ENCODE measurements at regions not wholly inside any gene's neighbourhood (a gene's known extent, or its start where the extent isn't known, plus 50 kb on each side); places are given as distances from the start of the nearest gene placed in this dataset.
"Not testable (repeated sequence)": the region's sequence is repeated elsewhere in the genome, so short reads cannot be mapped to it uniquely, and the experiment has no call there.

GRCh38 chr1:157450106-157450505, 102.2 kb downstream of the FCRL5 start:
- no peak overlapping the region for H3K27ac ChIP-seq (ENCODE audit: low read depth, low read length)
- no peak overlapping the region for H3K4me3 Mint-ChIP-seq (ENCODE audit: unreplicated experiment)
- no peaks in the 10 kb centered on the region for H3K79me2 ChIP-seq (ENCODE audit: insufficient read depth, low read length)
- H4K20me1 ChIP-seq (ENCODE audit: insufficient read depth, low read length), result no peaks in the 10 kb centered on the region
- H3K27me3 Mint-ChIP-seq (ENCODE audit: low read depth, unreplicated experiment), result peaks cover 15% of the 10 kb centered on the region
- H3K9me3 ChIP-seq (ENCODE audit: insufficient read depth, low read depth, low read length), result no peaks in the 10 kb centered on the region
- no peak for DNase-seq (ENCODE audit: low read depth)
- H3K27me3 ChIP-seq (ENCODE audit: insufficient read depth, low read length), result no peaks in the 10 kb centered on the region
- no peaks in the 10 kb centered on the region for H3K4me1 Mint-ChIP-seq (ENCODE audit: low read depth, unreplicated experiment)
- no peak overlapping the region for H2AFZ ChIP-seq (ENCODE audit: low read depth, low read length)
- no peak overlapping the region for H3K27ac Mint-ChIP-seq (ENCODE audit: unreplicated experiment)
- H3K4me1 ChIP-seq (ENCODE audit: insufficient read depth, low read length), result no peaks in the 10 kb centered on the region
- no peak for FAIRE-seq
- H3K36me3 ChIP-seq (ENCODE audit: insufficient read depth, low read length), result no peaks in the 10 kb centered on the region
- no peak overlapping the region for H3K4me2 ChIP-seq (ENCODE audit: low read length)
- H3K36me3 Mint-ChIP-seq (ENCODE audit: low read depth, unreplicated experiment), result no peaks in the 10 kb centered on the region
- TF ChIP-seq, protein P1, sequence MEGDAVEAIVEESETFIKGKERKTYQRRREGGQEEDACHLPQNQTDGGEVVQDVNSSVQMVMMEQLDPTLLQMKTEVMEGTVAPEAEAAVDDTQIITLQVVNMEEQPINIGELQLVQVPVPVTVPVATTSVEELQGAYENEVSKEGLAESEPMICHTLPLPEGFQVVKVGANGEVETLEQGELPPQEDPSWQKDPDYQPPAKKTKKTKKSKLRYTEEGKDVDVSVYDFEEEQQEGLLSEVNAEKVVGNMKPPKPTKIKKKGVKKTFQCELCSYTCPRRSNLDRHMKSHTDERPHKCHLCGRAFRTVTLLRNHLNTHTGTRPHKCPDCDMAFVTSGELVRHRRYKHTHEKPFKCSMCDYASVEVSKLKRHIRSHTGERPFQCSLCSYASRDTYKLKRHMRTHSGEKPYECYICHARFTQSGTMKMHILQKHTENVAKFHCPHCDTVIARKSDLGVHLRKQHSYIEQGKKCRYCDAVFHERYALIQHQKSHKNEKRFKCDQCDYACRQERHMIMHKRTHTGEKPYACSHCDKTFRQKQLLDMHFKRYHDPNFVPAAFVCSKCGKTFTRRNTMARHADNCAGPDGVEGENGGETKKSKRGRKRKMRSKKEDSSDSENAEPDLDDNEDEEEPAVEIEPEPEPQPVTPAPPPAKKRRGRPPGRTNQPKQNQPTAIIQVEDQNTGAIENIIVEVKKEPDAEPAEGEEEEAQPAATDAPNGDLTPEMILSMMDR (IDR thresholded peaks at IDR 0.05; ENCODE audit: insufficient read depth, low read depth, low read length), result no peak
- H3K4me3 ChIP-seq (ENCODE audit: insufficient read depth, low read depth, low read length), result no peak overlapping the region
- H3K9ac ChIP-seq (ENCODE audit: low read length), result no peak overlapping the region
- peaks cover 4% of the 10 kb centered on the region for H3K9me3 Mint-ChIP-seq (ENCODE audit: unreplicated experiment)

- H3K4me2 ChIP-seq (ENCODE audit: low read length), result no peak overlapping the region
- FAIRE-seq, result no peak
- no peaks in the 10 kb centered on the region for H3K4me1 Mint-ChIP-seq (ENCODE audit: low read depth, unreplicated experiment)
- no peaks in the 10 kb centered on the region for H4K20me1 ChIP-seq (ENCODE audit: insufficient read depth, low read length)
- no peak overlapping the region for H3K27ac ChIP-seq (ENCODE audit: low read depth, low read length)
- H3K79me2 ChIP-seq (ENCODE audit: insufficient read depth, low read length), result no peaks in the 10 kb centered on the region
- peaks cover 10% of the 10 kb centered on the region for H3K27me3 Mint-ChIP-seq (ENCODE audit: low read depth, unreplicated experiment)
- no peaks in the 10 kb centered on the region for H3K9me3 ChIP-seq (ENCODE audit: insufficient read depth, low read depth, low read length)
- no peak overlapping the region for H3K9ac ChIP-seq (ENCODE audit: low read length)
- H3K9me3 Mint-ChIP-seq (ENCODE audit: unreplicated experiment), result peaks cover 4% of the 10 kb centered on the region
- no peak overlapping the region for H3K27ac Mint-ChIP-seq (ENCODE audit: unreplicated experiment)
- H3K36me3 ChIP-seq (ENCODE audit: insufficient read depth, low read length), result no peaks in the 10 kb centered on the region
- no peaks in the 10 kb centered on the region for H3K4me1 ChIP-seq (ENCODE audit: insufficient read depth, low read length)
- DNase-seq (ENCODE audit: low read depth), result no peak
- no peaks in the 10 kb centered on the region for H3K36me3 Mint-ChIP-seq (ENCODE audit: low read depth, unreplicated experiment)
- H3K4me3 Mint-ChIP-seq (ENCODE audit: unreplicated experiment), result no peak overlapping the region
- no peaks in the 10 kb centered on the region for H3K27me3 ChIP-seq (ENCODE audit: insufficient read depth, low read length)
- H2AFZ ChIP-seq (ENCODE audit: low read depth, low read length), result no peak overlapping the region
- no peak overlapping the region for H3K4me3 ChIP-seq (ENCODE audit: insufficient read depth, low read depth, low read length)
- TF ChIP-seq, protein P1 (IDR thresholded peaks at IDR 0.05; ENCODE audit: insufficient read depth, low read depth, low read length), result no peak
- TF ChIP-seq EZH2 (IDR thresholded peaks at IDR 0.05; ENCODE audit: insufficient read depth, low read length), result no peak
Measured at GRCh38 chr1:157448636-157449035, 103.7 kb downstream of the FCRL5 start.

GRCh38 chr1:157446356-157446755, 106.0 kb downstream of the FCRL5 start:
- not testable (repeated sequence) for H3K27me3 Mint-ChIP-seq (ENCODE audit: low read depth, unreplicated experiment); H3K9me3 ChIP-seq (ENCODE audit: insufficient read depth, low read depth, low read length); DNase-seq (ENCODE audit: low read depth); H3K4me1 Mint-ChIP-seq (ENCODE audit: low read depth, unreplicated experiment); H3K9ac ChIP-seq (ENCODE audit: low read length); H3K27me3 ChIP-seq (ENCODE audit: insufficient read depth, low read length); H3K4me2 ChIP-seq (ENCODE audit: low read length); FAIRE-seq; H3K4me1 ChIP-seq (ENCODE audit: insufficient read depth, low read length); H3K4me3 ChIP-seq (ENCODE audit: insufficient read depth, low read depth, low read length); H3K27ac Mint-ChIP-seq (ENCODE audit: unreplicated experiment); H3K36me3 Mint-ChIP-seq (ENCODE audit: low read depth, unreplicated experiment); H3K36me3 ChIP-seq (ENCODE audit: insufficient read depth, low read length); H3K9me3 Mint-ChIP-seq (ENCODE audit: unreplicated experiment); H3K79me2 ChIP-seq (ENCODE audit: insufficient read depth, low read length); H2AFZ ChIP-seq (ENCODE audit: low read depth, low read length); H4K20me1 ChIP-seq (ENCODE audit: insufficient read depth, low read length); H3K4me3 Mint-ChIP-seq (ENCODE audit: unreplicated experiment); H3K27ac ChIP-seq (ENCODE audit: low read depth, low read length)

GRCh38 chr1:157445616-157446140, 106.6 kb downstream of the FCRL5 start:
- H4K20me1 ChIP-seq (ENCODE audit: insufficient read depth, low read length); H3K36me3 Mint-ChIP-seq (ENCODE audit: low read depth, unreplicated experiment); H3K9ac ChIP-seq (ENCODE audit: low read length); H3K27ac Mint-ChIP-seq (ENCODE audit: unreplicated experiment); H3K36me3 ChIP-seq (ENCODE audit: insufficient read depth, low read length); DNase-seq (ENCODE audit: low read depth); H3K4me2 ChIP-seq (ENCODE audit: low read length); H3K4me1 ChIP-seq (ENCODE audit: insufficient read depth, low read length); H3K79me2 ChIP-seq (ENCODE audit: insufficient read depth, low read length); FAIRE-seq; H3K4me3 Mint-ChIP-seq (ENCODE audit: unreplicated experiment); H3K4me3 ChIP-seq (ENCODE audit: insufficient read depth, low read depth, low read length); H3K27me3 Mint-ChIP-seq (ENCODE audit: low read depth, unreplicated experiment); H3K9me3 Mint-ChIP-seq (ENCODE audit: unreplicated experiment); H3K9me3 ChIP-seq (ENCODE audit: insufficient read depth, low read depth, low read length); H3K27ac ChIP-seq (ENCODE audit: low read depth, low read length); H2AFZ ChIP-seq (ENCODE audit: low read depth, low read length); H3K27me3 ChIP-seq (ENCODE audit: insufficient read depth, low read length); H3K4me1 Mint-ChIP-seq (ENCODE audit: low read depth, unreplicated experiment): not testable (repeated sequence)
